Motor neuron (in vitro differentiated cells): ENCODE measurements at regions not wholly inside any gene's neighbourhood (a gene's known extent, or its start where the extent isn't known, plus 50 kb on each side); places are given as distances from the start of the nearest gene placed in this dataset.
A peak's percentile ranks its signal among the peaks of the same experiment; 100 is the strongest.

Source experiments
- ATAC-seq, 8 experiments: fragments of 200-7000 bp; cut with Tn5 transposase; replicated peaks in 6 of 8; 2 replicates each; pipeline ENCODE4 v1.8.0; 2021; ENCODE audit warnings: mild to moderate bottlenecking in 8 of 8, moderate library complexity in 8 of 8
- H3K27ac ChIP-seq, 2 donors: fragments of 250-450 bp; sonication (Bioruptor Pico); 2 replicates each; pipeline ENCODE4 v1.9.0; 2021; ENCODE audit warnings: antibody characterized with exemption in 2 of 2, mild to moderate bottlenecking in 2 of 2, moderate library complexity in 1 of 2
- H3K4me1 ChIP-seq, 2 donors: fragments of 250-450 bp; sonication (Bioruptor Pico); replicated peaks in 1 of 2; 2 replicates each; pipeline ENCODE4 v1.6.1; 2021; ENCODE audit warnings: antibody characterized with exemption in 2 of 2, mild to moderate bottlenecking in 2 of 2, moderate library complexity in 1 of 2
- H3K4me3 ChIP-seq, 5 donors: fragments of 250-450 bp; sonication (Bioruptor Pico); 2 replicates each; pipeline ENCODE4 v1.9.0; 2021; ENCODE audit warnings: antibody characterized with exemption in 5 of 5, mild to moderate bottlenecking in 5 of 5, moderate library complexity in 4 of 5
- WGBS, 10 experiments: fragments of 450-650 bp; shearing (Covaris generic); methylation state at CpG; one replicate each; pipeline ENCODE4 v1.0.0; 2022; 5-methylcytosine and 5-hydroxymethylcytosine counted together
- in situ Hi-C, 9 experiments: fragments of 400-800 bp; cut with MboI; loops; one replicate each; pipeline ENCODE4 v1.15.0; 2021; ENCODE audit warnings: low sequenced_read_pairs in 9 of 9, low pct_unique_long_range_greater_than_20kb in 2 of 9; ENCODE audit not compliant: unreplicated experiment in 9 of 9

GRCh38 chr11:43589601-43590250 is 90.8 kb upstream of the HSD17B12 start:
- no peak overlapping the region for H3K27ac ChIP-seq
- no peak for ATAC-seq
- WGBS, 10 experiments: 41 to 100% (median 80%) methylated on average over 1 to 5 of the region's 5 CpGs; no CpG with 5 or more reads in 1 of the 10 experiments
- H3K4me3 ChIP-seq: no peak overlapping the region
- in situ Hi-C loops: loop anchor here in 2 of 9 experiments (25.0 kb wide), 1 partner anchor 223 kb away; no protein-coding TSS in a partner anchor
- no peaks in the 10 kb centered on the region for H3K4me1 ChIP-seq

GRCh38 chr11:43601511-43601910 is 79.0 kb upstream of the HSD17B12 start:
- H3K4me1 ChIP-seq: no peaks in the 10 kb centered on the region

DNA sequence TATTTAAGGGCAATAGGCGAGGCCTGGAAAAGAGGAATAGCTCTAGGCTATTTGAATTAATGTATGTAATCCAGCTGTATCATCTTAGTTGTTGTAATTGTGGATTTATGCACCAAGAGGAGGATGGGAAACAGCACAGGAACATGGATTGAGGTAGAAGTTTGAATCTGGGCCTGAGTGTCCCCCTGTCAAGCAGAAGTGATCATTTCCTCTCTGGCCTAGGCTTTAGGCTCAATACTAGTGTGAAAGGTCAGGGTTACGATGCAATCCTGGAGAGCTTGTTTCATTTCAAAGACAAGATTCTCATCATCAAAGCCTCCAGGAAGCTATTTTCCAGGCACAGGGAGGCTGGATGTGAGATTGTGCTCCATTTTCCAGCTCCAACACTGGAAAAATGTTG is 77.9 kb upstream of the HSD17B12 start:
- peak in 1 of 8 experiments; percentile 34 for ATAC-seq
- Histone ChIP-seq H3K27ac (no peak overlapping the region), H3K4me1 (no peaks in the 10 kb centered on the region), H3K4me3 (no peak overlapping the region)
- 20 to 100% (median 71%) methylated on average over 1 to 2 of the region's 2 CpGs; no CpG with 5 or more reads in 1 of the 10 experiments for WGBS, 10 experiments
- in situ Hi-C loops: no loop called here

More at GRCh38 chr11:43601511-43601910, 79.0 kb upstream of the HSD17B12 start:
- no peak for ATAC-seq
- Histone ChIP-seq H3K27ac (no peak overlapping the region), H3K4me3 (no peak overlapping the region)
- in situ Hi-C loops: no loop called here
- WGBS, 10 experiments: 14 to 80% (median 60%) methylated on average over 1 of the region's 1 CpG; no CpG with 5 or more reads in 5 of the 10 experiments

DNA sequence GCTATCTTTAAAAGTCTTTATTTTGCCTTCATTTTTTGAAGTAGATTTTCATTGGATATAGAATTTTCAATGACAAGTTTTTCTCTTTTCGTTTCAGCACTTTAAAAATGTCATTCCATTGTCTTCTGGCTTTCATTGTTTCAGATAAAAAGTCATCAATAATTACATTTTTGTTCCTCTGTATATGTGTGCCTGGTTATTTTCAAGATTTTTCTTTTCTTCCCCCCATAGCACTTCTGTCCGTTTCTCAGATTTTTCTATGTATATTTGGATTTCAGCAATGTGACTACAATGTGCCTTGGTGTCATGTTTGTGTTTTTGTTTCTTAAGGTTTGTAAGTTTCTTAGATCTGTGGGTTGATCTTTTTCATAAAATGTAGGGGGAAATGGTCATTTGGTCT is 66.3 kb upstream of the HSD17B12 start:
- Histone ChIP-seq H3K4me3 (no peak overlapping the region), H3K4me1 (no peaks in the 10 kb centered on the region), H3K27ac (no peak overlapping the region)
- no peak for ATAC-seq
- in situ Hi-C loops: no loop called here
- WGBS, 10 experiments: 6 to 83% (median 71%) methylated on average over 2 of the region's 2 CpGs

- Histone ChIP-seq H3K4me1 (no peaks in the 10 kb centered on the region), H3K4me3 (no peak overlapping the region), H3K27ac (no peak overlapping the region)
- ATAC-seq: no peak
- in situ Hi-C loops: no loop called here
- 46 to 100% (median 90%) methylated on average over 1 to 3 of the region's 4 CpGs for WGBS, 10 experiments
Measured at GRCh38 chr11:43619863-43620505, 60.6 kb upstream of the HSD17B12 start.

- Histone ChIP-seq H3K27ac (no peak overlapping the region), H3K4me3 (no peak overlapping the region), H3K4me1 (no peaks in the 10 kb centered on the region)
- in situ Hi-C loops: no loop called here
- 27 to 88% (median 75%) methylated on average over 1 to 3 of the region's 3 CpGs for WGBS, 10 experiments
- ATAC-seq: no peak
Measured at GRCh38 chr11:43626798-43627197, 53.7 kb upstream of the HSD17B12 start.
